ENCODE measurements at regions not wholly inside any gene's neighbourhood (a gene's known extent, or its start where the extent isn't known, plus 50 kb on each side); places are given as distances from the start of the nearest gene placed in this dataset.

DNA sequence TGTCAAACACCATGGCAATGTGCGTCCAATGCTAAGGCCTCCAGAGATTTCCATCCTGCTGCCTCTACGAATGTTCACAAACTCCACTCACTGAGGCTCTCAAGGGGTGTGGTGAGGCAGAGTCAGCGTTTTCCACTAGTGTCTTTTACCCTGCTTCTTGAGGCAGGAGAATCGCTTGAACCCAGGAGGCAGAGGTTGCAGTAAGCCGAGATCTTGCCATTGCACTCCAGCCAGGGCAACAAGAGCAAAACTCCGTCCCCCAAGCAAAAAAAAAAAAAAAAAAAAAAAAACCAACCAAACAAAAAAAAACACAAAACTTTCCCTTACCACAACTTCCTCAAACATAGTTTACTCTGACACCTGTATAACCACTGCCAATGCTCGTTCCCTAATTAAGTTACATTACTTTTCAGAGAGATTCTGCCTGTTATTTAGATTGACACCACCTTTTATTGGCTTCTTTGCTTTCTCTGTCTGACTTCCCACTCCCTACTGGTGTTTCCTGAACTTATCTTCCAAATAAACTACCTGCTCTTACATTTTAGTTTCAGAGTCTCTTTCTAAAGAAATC, 102.1 kb upstream of the ZNF746 start:
- peaks cover 5 to 8% of the 10 kb centered on the region in 2 experiments for H3K36me3 ChIP-seq (replicated peaks in 1 of 2; ENCODE audit: control extremely low read depth in 1 of 2, control insufficient read depth in 1 of 2, extremely low read depth in 1 of 2, insufficient read depth in 2 of 2, low read length in 1 of 2)
- H3K9ac ChIP-seq (ENCODE audit: low read length), result peak overlapping the region; percentile 63
- peaks cover 25 to 28% of the 10 kb centered on the region in 2 donors for H3K4me1 ChIP-seq (ENCODE audit: control insufficient read depth in 2 of 2, insufficient read depth in 2 of 2, low read length in 2 of 2)
- no peaks in the 10 kb centered on the region for H4K20me1 ChIP-seq (ENCODE audit: control insufficient read depth, insufficient read depth, low read length, poor library complexity, severe bottlenecking)
- TF ChIP-seq EZH2 (IDR thresholded peaks at IDR 0.05; ENCODE audit: borderline replicate concordance, insufficient read depth, low read depth, low read length, poor library complexity, severe bottlenecking), result no peak
- TF ChIP-seq, protein P1, sequence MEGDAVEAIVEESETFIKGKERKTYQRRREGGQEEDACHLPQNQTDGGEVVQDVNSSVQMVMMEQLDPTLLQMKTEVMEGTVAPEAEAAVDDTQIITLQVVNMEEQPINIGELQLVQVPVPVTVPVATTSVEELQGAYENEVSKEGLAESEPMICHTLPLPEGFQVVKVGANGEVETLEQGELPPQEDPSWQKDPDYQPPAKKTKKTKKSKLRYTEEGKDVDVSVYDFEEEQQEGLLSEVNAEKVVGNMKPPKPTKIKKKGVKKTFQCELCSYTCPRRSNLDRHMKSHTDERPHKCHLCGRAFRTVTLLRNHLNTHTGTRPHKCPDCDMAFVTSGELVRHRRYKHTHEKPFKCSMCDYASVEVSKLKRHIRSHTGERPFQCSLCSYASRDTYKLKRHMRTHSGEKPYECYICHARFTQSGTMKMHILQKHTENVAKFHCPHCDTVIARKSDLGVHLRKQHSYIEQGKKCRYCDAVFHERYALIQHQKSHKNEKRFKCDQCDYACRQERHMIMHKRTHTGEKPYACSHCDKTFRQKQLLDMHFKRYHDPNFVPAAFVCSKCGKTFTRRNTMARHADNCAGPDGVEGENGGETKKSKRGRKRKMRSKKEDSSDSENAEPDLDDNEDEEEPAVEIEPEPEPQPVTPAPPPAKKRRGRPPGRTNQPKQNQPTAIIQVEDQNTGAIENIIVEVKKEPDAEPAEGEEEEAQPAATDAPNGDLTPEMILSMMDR (IDR thresholded peaks at IDR 0.05), result no peak
- Mint-ChIP-seq H3K27ac (peak overlapping the region; percentile 91), H3K27me3 (no peaks in the 10 kb centered on the region), H3K9me3 (ENCODE audit: insufficient read depth) (no peaks in the 10 kb centered on the region), H3K4me1 (peaks cover 30% of the 10 kb centered on the region), H3K4me3 (peak overlapping the region; percentile 84)
- ATAC-seq (ENCODE audit: low read depth) (peak; percentile 78), DNase-seq (peak; percentile 81)
- ChIA-PET CTCF (interaction anchor here (4.6 kb wide), 1 partner anchor 25 kb away, joined by 27 read pairs; no protein-coding TSS in a partner anchor), POLR2A (interaction anchor here (0.6 to 0.9 kb wide), 2 partner anchors 22 to 272 kb away, joined by 3 read pairs; no protein-coding TSS in a partner anchor)
- H3K27me3 ChIP-seq (replicated peaks in 1 of 4; ENCODE audit: control extremely low read depth in 1 of 4, control insufficient read depth in 3 of 4, insufficient read depth in 4 of 4, low read length in 3 of 4), result no peaks in the 10 kb centered on the region
- WGBS (ENCODE audit: insufficient coverage), result 9% methylated on average over 5 of the region's 7 CpGs
- peaks cover 38% of the 10 kb centered on the region for H3K79me2 ChIP-seq (ENCODE audit: control insufficient read depth, insufficient read depth, low read length)
- H3K27ac ChIP-seq (ENCODE audit: low read length in 2 of 2), result peak overlapping the region; percentile 56 to 86
- H3K9me3 ChIP-seq (ENCODE audit: control extremely low read depth in 1 of 3, control insufficient read depth in 2 of 3, insufficient read depth in 1 of 3, low read length in 2 of 3), result no peaks in the 10 kb centered on the region
- intact Hi-C loops (cut with micrococcal nuclease), result loop anchor here (1.0 kb wide), 1 partner anchor 25 kb away; no protein-coding TSS in a partner anchor
- H2AFZ ChIP-seq (ENCODE audit: insufficient read depth, low read depth, low read length, poor library complexity, severe bottlenecking), result peak overlapping the region; percentile 30
- H3K4me3 ChIP-seq (ENCODE audit: control extremely low read depth in 1 of 5, extremely low read depth in 1 of 5, insufficient read depth in 1 of 5, low read depth in 2 of 5, low read length in 4 of 5), result peak overlapping the region in 4 of 5 experiments; percentile 15 to 63 (median 39)
- peak overlapping the region; percentile 79 for H3K4me2 ChIP-seq (replicated peaks; ENCODE audit: low read depth, low read length, poor library complexity, severe bottlenecking)

DNA sequence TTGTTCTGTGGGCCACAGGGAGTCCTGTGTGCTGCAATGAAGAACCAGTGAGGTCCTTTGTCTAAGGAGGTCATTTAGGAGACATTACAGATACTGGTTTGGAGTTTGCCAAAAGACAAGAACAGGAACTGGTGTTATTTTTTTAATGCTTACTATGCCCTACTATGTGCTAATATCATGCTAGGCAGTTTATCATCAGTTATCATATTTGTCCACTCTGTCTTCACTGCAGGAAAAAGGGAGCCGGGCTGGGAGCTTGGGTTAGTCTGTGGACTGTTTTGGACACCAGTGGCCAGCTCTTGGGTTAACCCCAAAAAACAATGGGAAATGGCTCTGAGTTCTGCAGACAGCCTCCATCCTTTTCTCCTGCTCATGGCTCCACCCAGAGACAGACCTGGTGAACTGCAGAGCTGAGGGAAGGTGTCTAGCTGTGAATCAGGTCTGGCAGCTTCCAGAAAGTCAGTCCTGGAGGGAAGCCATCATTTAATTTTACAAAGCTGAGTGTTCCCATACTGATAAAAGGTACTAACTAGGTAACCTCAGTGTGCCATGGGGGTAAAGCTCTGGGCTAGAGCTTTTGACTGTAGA, 101.2 kb upstream of the ZNF746 start:
- no peaks in the 10 kb centered on the region for H3K27me3 ChIP-seq (replicated peaks in 1 of 4; ENCODE audit: control extremely low read depth in 1 of 4, control insufficient read depth in 3 of 4, insufficient read depth in 4 of 4, low read length in 3 of 4)
- H3K4me3 Mint-ChIP-seq, result no peak overlapping the region
- peaks cover 45% of the 10 kb centered on the region for H3K79me2 ChIP-seq (ENCODE audit: control insufficient read depth, insufficient read depth, low read length)
- ChIA-PET POLR2A (interaction anchor here (0.6 kb wide), 1 partner anchor 273 kb away, joined by 3 read pairs; no protein-coding TSS in a partner anchor), CTCF (interaction anchor here (4.6 kb wide), 1 partner anchor 26 kb away, joined by 27 read pairs; no protein-coding TSS in a partner anchor)
- no peak for TF ChIP-seq EZH2 (IDR thresholded peaks at IDR 0.05; ENCODE audit: borderline replicate concordance, insufficient read depth, low read depth, low read length, poor library complexity, severe bottlenecking)
- TF ChIP-seq, protein P1 (IDR thresholded peaks at IDR 0.05), result peak; percentile 19
- ATAC-seq (ENCODE audit: low read depth), result no peak
- no peak overlapping the region for H2AFZ ChIP-seq (ENCODE audit: insufficient read depth, low read depth, low read length, poor library complexity, severe bottlenecking)
- peak overlapping the region; percentile 79 for H3K4me2 ChIP-seq (replicated peaks; ENCODE audit: low read depth, low read length, poor library complexity, severe bottlenecking)
- DNase-seq, result no peak
- H3K4me3 ChIP-seq (ENCODE audit: control extremely low read depth in 1 of 5, extremely low read depth in 1 of 5, insufficient read depth in 1 of 5, low read depth in 2 of 5, low read length in 4 of 5), result peak overlapping the region in 1 of 5 experiments; percentile 45
- H4K20me1 ChIP-seq (ENCODE audit: control insufficient read depth, insufficient read depth, low read length, poor library complexity, severe bottlenecking), result no peaks in the 10 kb centered on the region
- H3K9me3 ChIP-seq (ENCODE audit: control extremely low read depth in 1 of 3, control insufficient read depth in 2 of 3, insufficient read depth in 1 of 3, low read length in 2 of 3), result no peaks in the 10 kb centered on the region
- peaks cover 30% of the 10 kb centered on the region for H3K4me1 Mint-ChIP-seq
- intact Hi-C loops (cut with micrococcal nuclease), result no loop called here
- peak overlapping the region; percentile 91 for H3K27ac Mint-ChIP-seq
- H3K27me3 Mint-ChIP-seq, result no peaks in the 10 kb centered on the region
- H3K9ac ChIP-seq (ENCODE audit: low read length), result peak overlapping the region; percentile 63
- no peaks in the 10 kb centered on the region for H3K9me3 Mint-ChIP-seq (ENCODE audit: insufficient read depth)
- peak overlapping the region; percentile 56 to 86 for H3K27ac ChIP-seq (ENCODE audit: low read length in 2 of 2)
- WGBS (ENCODE audit: insufficient coverage), result 100% methylated on average over 1 of the region's 1 CpG
- peaks cover 5 to 8% of the 10 kb centered on the region in 2 experiments for H3K36me3 ChIP-seq (replicated peaks in 1 of 2; ENCODE audit: control extremely low read depth in 1 of 2, control insufficient read depth in 1 of 2, extremely low read depth in 1 of 2, insufficient read depth in 2 of 2, low read length in 1 of 2)
- H3K4me1 ChIP-seq (ENCODE audit: control insufficient read depth in 2 of 2, insufficient read depth in 2 of 2, low read length in 2 of 2), result peaks cover 25 to 28% of the 10 kb centered on the region in 2 donors
